A549 (cell line): ENCODE measurements at regions not wholly inside any gene's neighbourhood (a gene's known extent, or its start where the extent isn't known, plus 50 kb on each side); places are given as distances from the start of the nearest gene placed in this dataset.

ENCODE experiments used
- ATAC-seq, 2 experiments: fragments of 200-7000 bp in 1 of 2; fragments of >200 bp in 1 of 2; cut with Nextera tagmentation in 1 of 2; cut with Tn5 transposase in 1 of 2; 3 replicates each; pipeline versions ENCODE4 v1.8.0 to v1.9.1; 2018 to 2020; ENCODE audit warnings: mild to moderate bottlenecking in 1 of 2, moderate library complexity in 1 of 2
- CTCF ChIA-PET: fragments of 300-600 bp; sonication (Branson Sonifier 250); formaldehyde crosslinking; extraction: SDS; loops from one replicate; lab custom pipeline; 2021; ENCODE audit warnings: antibody characterized with exemption, inconsistent platforms; lab: Yijun Ruan, JAX
- POLR2A ChIA-PET: fragments of 350-600 bp; formaldehyde crosslinking; extraction: SDS; loops from one replicate; lab custom pipeline; 2021; ENCODE audit warnings: antibody characterized with exemption, inconsistent platforms; lab: Yijun Ruan, JAX
- DNase-seq, 2 experiments: peaks; one replicate each; pipeline versions ENCODE4 v3.0.0 to v3.0.0-alpha.2; 2011 to 2016; ENCODE audit warnings: low read depth in 1 of 2, low spot score in 1 of 2
- FAIRE-seq: peaks from 2 replicates; lab custom pipeline; 2011; peaks lifted over from hg19 to GRCh38; lab: Jason Lieb, UNC
- H3K27ac ChIP-seq, 2 experiments: fragments of >200 bp; sonication (Bioruptor Twin); formaldehyde crosslinking; 3 replicates each; pipeline ENCODE4 v1.5.1; 2016 to 2017
- H3K4me1 ChIP-seq: fragments of >200 bp; sonication (Bioruptor Twin); formaldehyde crosslinking; 3 replicates; pipeline ENCODE4 v1.6.1; 2016
- H3K4me2 ChIP-seq: fragments of >200 bp; sonication (Bioruptor Twin); formaldehyde crosslinking; 3 replicates; pipeline ENCODE4 v1.6.1; 2016
- H3K4me3 ChIP-seq: fragments of >200 bp; sonication (Bioruptor Twin); formaldehyde crosslinking; 3 replicates; pipeline ENCODE4 v1.5.1; 2016
- H3K9me3 ChIP-seq: fragments of >200 bp; sonication (Bioruptor Twin); formaldehyde crosslinking; 3 replicates; pipeline ENCODE4 v1.6.1; 2016
- ATOH8 ChIP-seq: fragments of 250-450 bp; sonication (Bioruptor Pico); IDR thresholded peaks from 2 replicates; pipeline ENCODE4 v1.5.0; 2020; ENCODE audit warnings: low read depth, mild to moderate bottlenecking, moderate library complexity
- BHLHE40 ChIP-seq: IDR thresholded peaks from 2 replicates; pipeline ENCODE4 v1.6.1; 2012; ENCODE audit warnings: low read depth, low read length, inconsistent platforms
- CBX2 ChIP-seq: fragments of 200-600 bp; sonication (generic); IDR thresholded peaks from 2 replicates; pipeline ENCODE4 v1.6.1; 2016; ENCODE audit warnings: low read depth, mild to moderate bottlenecking, borderline replicate concordance
- CEBPB ChIP-seq, 2 experiments: fragments of >200 bp in 1 of 2; sonication (Bioruptor Twin) in 1 of 2; formaldehyde crosslinking in 1 of 2; IDR thresholded peaks; 2 replicates each; pipeline ENCODE4 v1.6.1; 2012 to 2016
- CHD2 ChIP-seq: fragments of 150-350 bp; IDR thresholded peaks from 2 replicates; pipeline ENCODE4 v1.6.1; 2014; ENCODE audit warnings: low read length; ENCODE audit not compliant: partially characterized antibody
- E2F6 ChIP-seq: IDR thresholded peaks from 2 replicates; pipeline ENCODE4 v1.6.1; 2012; ENCODE audit warnings: low read depth, borderline replicate concordance
- FOSB ChIP-seq: fragments of 250-450 bp; sonication (Bioruptor Pico); IDR thresholded peaks from 2 replicates; pipeline ENCODE4 v1.5.0; 2020; ENCODE audit warnings: mild to moderate bottlenecking, moderate library complexity
- HDAC2 ChIP-seq: fragments of 200-600 bp; sonication (generic); IDR thresholded peaks from 2 replicates; pipeline ENCODE4 v1.6.1; 2016
- HES2 ChIP-seq: fragments of >200 bp; sonication (Bioruptor Twin); formaldehyde crosslinking; IDR thresholded peaks from 2 replicates; pipeline ENCODE4 v1.6.1; 2016
- HOXB13 ChIP-seq: fragments of 250-450 bp; sonication (Bioruptor Pico); IDR thresholded peaks from 2 replicates; pipeline ENCODE4 v1.5.0; 2020; ENCODE audit warnings: low read depth, mild to moderate bottlenecking, moderate library complexity
- HOXB5 ChIP-seq: fragments of 250-450 bp; sonication (Bioruptor Pico); IDR thresholded peaks from 2 replicates; pipeline ENCODE4 v1.5.0; 2020; ENCODE audit warnings: mild to moderate bottlenecking, moderate library complexity
- JUN ChIP-seq, 2 experiments: fragments of >200 bp; sonication (Bioruptor Twin); formaldehyde crosslinking; IDR thresholded peaks; 2 replicates in 1 of 2; 3 replicates in 1 of 2; pipeline ENCODE4 v1.6.1; 2016 to 2017
- KDM5A ChIP-seq: fragments of 200-600 bp; sonication (generic); IDR thresholded peaks from 2 replicates; pipeline ENCODE4 v1.6.1; 2016; ENCODE audit warnings: antibody characterized with exemption, mild to moderate bottlenecking
- MYC ChIP-seq: IDR thresholded peaks from 2 replicates; pipeline ENCODE4 v1.6.1; 2012; ENCODE audit warnings: mild to moderate bottlenecking, inconsistent platforms, low read length, improper control_type of control experiment, borderline replicate concordance
- PHF8 ChIP-seq: fragments of 200-600 bp; sonication (generic); IDR thresholded peaks from 2 replicates; pipeline ENCODE4 v1.6.1; 2016; ENCODE audit warnings: low read depth, mild to moderate bottlenecking, antibody characterized with exemption, moderate library complexity, borderline replicate concordance
- POLR2A ChIP-seq: IDR thresholded peaks from 2 replicates; pipeline ENCODE4 v1.6.1; 2012; ENCODE audit warnings: mild to moderate bottlenecking, low read length
- RAD21 ChIP-seq, 2 experiments: fragments of >200 bp in 1 of 2; sonication (Bioruptor Twin) in 1 of 2; formaldehyde crosslinking in 1 of 2; IDR thresholded peaks in 1 of 2; conservative IDR thresholded peaks in 1 of 2; 2 replicates in 1 of 2; 3 replicates in 1 of 2; pipeline ENCODE4 v1.6.1; 2012 to 2018; ENCODE audit warnings: inconsistent platforms in 1 of 2
- RARB ChIP-seq: fragments of 250-450 bp; sonication (Bioruptor Pico); IDR thresholded peaks from 2 replicates; pipeline ENCODE4 v1.8.0; 2021; ENCODE audit warnings: mild to moderate bottlenecking, moderate library complexity
- REST ChIP-seq: fragments of 200-600 bp; sonication (generic); IDR thresholded peaks from 2 replicates; pipeline ENCODE4 v1.6.1; 2016; ENCODE audit warnings: antibody characterized with exemption, mild to moderate bottlenecking, moderate library complexity
- RFX5 ChIP-seq: fragments of 450-650 bp; IDR thresholded peaks from 2 replicates; pipeline ENCODE4 v1.7.1; 2014; ENCODE audit warnings: antibody characterized with exemption, mild to moderate bottlenecking, moderate library complexity
- TP53 ChIP-seq: fragments of 250-450 bp; sonication (Bioruptor Pico); IDR thresholded peaks from 2 replicates; pipeline ENCODE4 v1.5.0; 2021; ENCODE audit warnings: mild to moderate bottlenecking, moderate library complexity
- ZC3H11A ChIP-seq: fragments of 450-650 bp; IDR thresholded peaks from 2 replicates; pipeline ENCODE4 v1.6.1; 2014; ENCODE audit warnings: antibody characterized with exemption, mild to moderate bottlenecking
- WGBS: methylation state at CpG from one replicate; pipeline ENCODE4 v1.1.6; 2017; ENCODE audit errors: missing lambda C conversion rate; 5-methylcytosine and 5-hydroxymethylcytosine counted together

- 7% methylated on average over 6 of the region's 7 CpGs for WGBS
- ChIA-PET CTCF (no interaction called here), POLR2A (no interaction called here)
- Histone ChIP-seq H3K4me1 (no peaks in the 10 kb centered on the region), H3K4me3 (no peak overlapping the region), H3K4me2 (no peak overlapping the region), H3K9me3 (no peaks in the 10 kb centered on the region), H3K27ac (no peak overlapping the region)
- no peak for FAIRE-seq
- DNase-seq: no peak
- ATAC-seq: no peak
- TF ChIP-seq HES2 (no peak), TP53 (CRISPR knock-in tag) (no peak), FOSB (CRISPR knock-in tag) (no peak), JUN (IDR thresholded peaks at IDR 0.05) (no peak), E2F6 (no peak), POLR2A (no peak), ATOH8 (CRISPR knock-in tag) (no peak), MYC (no peak), CEBPB (IDR thresholded peaks at IDR 0.05) (no peak)
These were observed 169.6 kb downstream of the SLC24A2 start for GRCh38 chr9:19619221-19619620.

GRCh38 chr9:19618816-19619215, 170.0 kb downstream of the SLC24A2 start:
- no peak for FAIRE-seq
- POLR2A ChIA-PET: no interaction called here
- no peak overlapping the region for H3K27ac ChIP-seq
- no peaks in the 10 kb centered on the region for H3K4me1 ChIP-seq
- H3K4me2 ChIP-seq: no peak overlapping the region
- CTCF ChIA-PET: no interaction called here
- WGBS: 11% methylated on average over 2 of the region's 2 CpGs
- no peak for ATAC-seq
- H3K4me3 ChIP-seq: no peak overlapping the region
- no peaks in the 10 kb centered on the region for H3K9me3 ChIP-seq
- TF ChIP-seq PHF8 (no peak), BHLHE40 (no peak), RFX5 (no peak), ZC3H11A (no peak), CBX2 (no peak), RAD21 (conservative IDR thresholded peaks at IDR 0.05 in 1 of 2, IDR thresholded peaks at IDR 0.05 in 1 of 2) (no peak), HOXB5 (no peak), KDM5A (no peak)
- no peak for DNase-seq

GRCh38 chr9:19615036-19615624, 173.7 kb downstream of the SLC24A2 start:
- POLR2A ChIA-PET: no interaction called here
- 8% methylated on average over 6 of the region's 6 CpGs for WGBS
- Histone ChIP-seq H3K27ac (no peak overlapping the region), H3K4me3 (no peak overlapping the region), H3K9me3 (no peaks in the 10 kb centered on the region)
- no peak for DNase-seq
- TF ChIP-seq HOXB13 (CRISPR knock-in tag) (no peak), RARB (CRISPR knock-in tag) (no peak), RAD21 (conservative IDR thresholded peaks at IDR 0.05 in 1 of 2, IDR thresholded peaks at IDR 0.05 in 1 of 2) (no peak), CBX2 (no peak), HDAC2 (no peak), CHD2 (no peak), REST (no peak), CEBPB (IDR thresholded peaks at IDR 0.05) (no peak)
- TF ChIP-seq, all 56 proteins: peak for 0
- ATAC-seq: no peak
- Histone ChIP-seq H3K4me1 (no peaks in the 10 kb centered on the region), H3K4me2 (no peak overlapping the region)
- FAIRE-seq: no peak
- CTCF ChIA-PET: interaction anchor here (0.5 kb wide), 1 partner anchor 28 kb away, joined by 4 read pairs; no protein-coding TSS in a partner anchor
